Activated naive CD4-positive, alpha-beta T cell treated with anti-CD3 and anti-CD28 coated beads, Interleukin-2, amount 10 ng/mL, durations not matched to agents 7 days and 5 days (primary cell): ENCODE measurements at regions not wholly inside any gene's neighbourhood (a gene's known extent, or its start where the extent isn't known, plus 50 kb on each side); places are given as distances from the start of the nearest gene placed in this dataset.
"Not testable (repeated sequence)": the region's sequence is repeated elsewhere in the genome, so short reads cannot be mapped to it uniquely, and the experiment has no call there.

ENCODE experiments used
- CTCF ChIA-PET: fragments of 350-600 bp; sonication (Branson Sonifier 250); formaldehyde crosslinking; loops from one replicate; lab custom pipeline; 2021; ENCODE audit warnings: antibody characterized with exemption; lab: Charles Lee
- DNase-seq: peaks from one replicate; pipeline ENCODE4 v3.0.0-alpha.2; 2020
- H3K27ac Mint-ChIP-seq: one replicate; pipeline ENCODE4 v1.8.0; 2021; ENCODE audit warnings: mild to moderate bottlenecking, moderate library complexity, mixed read lengths
- H3K27me3 Mint-ChIP-seq: one replicate; pipeline ENCODE4 v1.8.0; 2021; ENCODE audit warnings: mild to moderate bottlenecking, mixed read lengths
- H3K36me3 Mint-ChIP-seq: one replicate; pipeline ENCODE4 v1.8.0; 2021; ENCODE audit warnings: mixed read lengths
- H3K4me1 Mint-ChIP-seq: one replicate; pipeline ENCODE4 v1.8.0; 2021; ENCODE audit warnings: mixed read lengths
- H3K4me3 Mint-ChIP-seq: one replicate; pipeline ENCODE4 v1.8.0; 2021; ENCODE audit warnings: mild to moderate bottlenecking, moderate library complexity, mixed read lengths
- H3K9me3 Mint-ChIP-seq: one replicate; pipeline ENCODE4 v1.8.0; 2021; ENCODE audit warnings: mixed read lengths

DNA sequence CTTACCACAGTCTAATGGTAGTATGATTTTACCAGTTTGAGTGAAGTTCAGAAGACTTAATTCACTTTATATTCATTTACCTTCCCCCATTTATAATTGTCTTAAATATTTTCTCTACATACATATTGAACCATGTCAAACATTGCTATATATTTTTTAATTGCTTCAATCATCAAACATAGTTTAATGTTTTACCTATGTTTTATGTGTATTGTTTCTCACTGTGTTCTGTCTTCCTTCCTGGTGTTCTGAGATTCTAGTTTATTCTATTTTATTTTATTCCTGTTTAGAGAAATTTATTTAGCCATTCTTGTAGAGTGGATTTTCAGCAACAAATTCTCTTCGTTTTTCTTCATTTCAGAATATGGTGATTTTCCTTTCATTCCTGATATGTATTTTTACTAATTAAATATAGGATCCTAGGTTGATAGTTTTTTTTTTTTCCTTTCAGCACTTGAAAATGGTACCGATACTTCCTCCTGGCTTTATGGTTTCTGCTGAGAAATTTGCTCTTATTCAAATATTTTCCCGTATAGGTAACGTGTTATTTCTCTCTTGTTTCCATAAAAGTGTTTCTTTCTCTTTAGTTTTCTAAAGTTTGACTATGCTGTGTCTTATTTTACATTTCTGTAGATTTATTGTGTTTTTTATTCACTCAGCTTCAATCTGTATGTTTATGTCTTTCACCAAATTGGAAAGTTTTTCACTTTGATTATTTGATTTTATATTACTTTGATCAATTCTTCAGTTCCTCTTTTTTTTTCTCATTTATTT, 201.8 kb upstream of the AGR3 start:
- peaks cover 8% of the 10 kb centered on the region for H3K27me3 Mint-ChIP-seq
- peaks cover 6% of the 10 kb centered on the region for H3K9me3 Mint-ChIP-seq
- CTCF ChIA-PET, result interaction anchor here (0.7 kb wide), 1 partner anchor 144 kb away, joined by 3 read pairs; no protein-coding TSS in a partner anchor
- H3K36me3 Mint-ChIP-seq, result peaks cover 3% of the 10 kb centered on the region
- H3K27ac Mint-ChIP-seq, result no peak overlapping the region
- no peaks in the 10 kb centered on the region for H3K4me1 Mint-ChIP-seq
- no peak overlapping the region for H3K4me3 Mint-ChIP-seq
- DNase-seq, result no peak

DNA sequence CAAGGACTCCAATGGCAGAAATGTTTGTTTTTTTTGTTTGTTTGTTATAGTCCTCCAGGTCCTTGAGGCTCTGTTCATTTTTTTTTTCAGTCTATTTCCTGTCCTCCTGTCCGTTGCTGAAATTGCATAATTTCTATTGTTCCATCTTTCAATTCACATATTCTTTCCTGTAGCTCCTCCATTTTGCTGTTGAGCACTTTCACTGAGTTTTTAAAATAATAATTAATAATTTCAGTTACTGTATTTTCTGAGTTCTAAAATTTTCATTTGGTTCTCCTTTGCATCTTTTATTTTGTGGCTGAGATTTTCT, 202.3 kb upstream of the AGR3 start:
- Mint-ChIP-seq H3K9me3 (peaks cover 6% of the 10 kb centered on the region), H3K4me3 (no peak overlapping the region), H3K27ac (no peak overlapping the region), H3K27me3 (peaks cover 8% of the 10 kb centered on the region), H3K4me1 (no peaks in the 10 kb centered on the region), H3K36me3 (peaks cover 3% of the 10 kb centered on the region)
- DNase-seq, result no peak
- CTCF ChIA-PET, result interaction anchor here (0.7 kb wide), 1 partner anchor 143 kb away, joined by 3 read pairs; no protein-coding TSS in a partner anchor

DNA sequence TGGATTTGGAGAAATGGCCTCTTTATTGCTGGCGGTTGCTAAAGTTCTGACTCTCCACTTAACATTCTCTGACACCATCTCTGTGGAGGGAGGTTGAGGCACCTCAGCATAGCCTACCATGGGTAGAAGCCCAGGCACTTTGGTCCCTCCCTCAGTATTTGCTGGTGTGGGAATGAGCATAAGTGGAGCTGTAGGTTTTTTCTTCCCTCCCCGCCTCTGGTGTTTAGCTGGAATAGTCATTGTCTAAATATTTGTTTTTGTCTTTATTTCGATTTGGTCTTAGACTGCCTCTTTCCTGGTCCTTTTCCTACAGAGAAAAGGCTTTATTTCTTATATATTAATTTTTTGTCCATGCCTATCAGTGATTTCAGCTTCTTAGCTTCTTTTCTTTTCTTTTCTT, 203.4 kb upstream of the AGR3 start:
- peaks cover 3% of the 10 kb centered on the region for H3K36me3 Mint-ChIP-seq
- H3K4me1 Mint-ChIP-seq, result no peaks in the 10 kb centered on the region
- H3K9me3 Mint-ChIP-seq, result peaks cover 6% of the 10 kb centered on the region
- no peak overlapping the region for H3K4me3 Mint-ChIP-seq
- no peak overlapping the region for H3K27ac Mint-ChIP-seq
- no peak for DNase-seq
- CTCF ChIA-PET, result no interaction called here
- peaks cover 5% of the 10 kb centered on the region for H3K27me3 Mint-ChIP-seq

DNA sequence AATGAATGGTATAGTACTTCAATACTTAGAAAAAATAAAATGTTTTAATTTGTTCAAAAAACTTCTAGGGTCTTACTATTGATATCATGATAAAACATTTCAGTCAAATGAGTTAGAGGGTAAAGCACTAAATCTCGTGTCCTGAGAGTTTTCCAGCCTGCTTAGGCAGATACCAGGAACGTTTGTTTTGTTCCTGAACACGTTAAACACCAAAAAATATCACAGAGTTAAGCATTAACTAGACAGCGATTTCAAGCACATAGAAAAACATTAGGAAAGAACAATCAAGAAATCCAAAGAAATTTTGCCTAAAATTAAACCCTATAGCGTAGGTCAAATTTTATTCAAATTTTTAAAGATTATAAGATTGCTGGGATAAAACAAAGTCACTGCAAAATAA, 204.6 kb upstream of the AGR3 start:
- Mint-ChIP-seq H3K4me1 (no peaks in the 10 kb centered on the region), H3K9me3 (peaks cover 6% of the 10 kb centered on the region), H3K36me3 (peaks cover 3% of the 10 kb centered on the region), H3K27me3 (peaks cover 4% of the 10 kb centered on the region), H3K27ac (no peak overlapping the region), H3K4me3 (no peak overlapping the region)
- DNase-seq, result no peak
- CTCF ChIA-PET, result no interaction called here

DNA sequence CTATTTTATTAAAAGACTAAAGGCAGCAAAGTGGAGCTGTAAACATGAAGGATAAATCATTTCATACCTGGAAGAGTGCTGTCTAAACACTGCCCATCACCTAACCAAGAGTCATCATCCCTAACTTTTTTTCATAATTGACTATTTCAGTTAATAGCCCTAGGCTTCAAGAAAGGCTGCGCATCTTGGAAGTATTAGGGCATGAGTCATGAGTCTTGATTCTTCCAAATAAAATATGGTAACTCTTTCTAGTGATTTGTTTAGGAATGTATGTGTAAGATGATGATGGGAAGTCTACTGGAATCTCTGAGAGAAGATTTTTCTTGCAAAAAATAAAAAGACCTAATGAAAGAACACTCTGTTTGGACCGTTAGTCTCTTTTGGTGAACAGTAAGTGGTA, 207.7 kb upstream of the AHR start:
- no peak overlapping the region for H3K27ac Mint-ChIP-seq
- peaks cover 4% of the 10 kb centered on the region for H3K9me3 Mint-ChIP-seq
- no peaks in the 10 kb centered on the region for H3K4me1 Mint-ChIP-seq
- no peaks in the 10 kb centered on the region for H3K27me3 Mint-ChIP-seq
- H3K36me3 Mint-ChIP-seq, result peaks cover 3% of the 10 kb centered on the region
- CTCF ChIA-PET, result no interaction called here
- H3K4me3 Mint-ChIP-seq, result no peak overlapping the region
- DNase-seq, result no peak

DNA sequence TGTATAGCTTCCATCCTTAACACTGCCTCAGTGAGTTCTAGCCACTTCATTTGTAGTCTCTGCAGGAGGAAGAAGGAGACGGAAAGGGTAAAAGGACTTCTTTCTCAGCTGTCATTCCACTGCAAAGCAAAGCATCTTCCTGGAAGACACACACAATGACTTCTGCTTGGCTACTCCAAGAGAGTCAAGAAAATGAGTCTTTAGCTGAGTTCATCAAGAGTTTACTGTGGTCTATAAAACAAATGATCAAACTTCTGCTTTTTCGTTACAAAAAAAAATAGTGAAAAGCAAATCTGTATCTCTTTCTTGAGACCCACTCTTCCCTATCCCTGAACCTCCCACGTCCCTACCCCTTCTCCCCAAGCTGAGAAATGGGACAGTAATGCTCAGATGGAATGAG, 205.0 kb upstream of the AHR start:
- no peaks in the 10 kb centered on the region for H3K36me3 Mint-ChIP-seq
- no peak overlapping the region for H3K27ac Mint-ChIP-seq
- no peaks in the 10 kb centered on the region for H3K4me1 Mint-ChIP-seq
- H3K9me3 Mint-ChIP-seq, result no peaks in the 10 kb centered on the region
- no peak for DNase-seq
- no peaks in the 10 kb centered on the region for H3K27me3 Mint-ChIP-seq
- CTCF ChIA-PET, result no interaction called here
- H3K4me3 Mint-ChIP-seq, result no peak overlapping the region

DNA sequence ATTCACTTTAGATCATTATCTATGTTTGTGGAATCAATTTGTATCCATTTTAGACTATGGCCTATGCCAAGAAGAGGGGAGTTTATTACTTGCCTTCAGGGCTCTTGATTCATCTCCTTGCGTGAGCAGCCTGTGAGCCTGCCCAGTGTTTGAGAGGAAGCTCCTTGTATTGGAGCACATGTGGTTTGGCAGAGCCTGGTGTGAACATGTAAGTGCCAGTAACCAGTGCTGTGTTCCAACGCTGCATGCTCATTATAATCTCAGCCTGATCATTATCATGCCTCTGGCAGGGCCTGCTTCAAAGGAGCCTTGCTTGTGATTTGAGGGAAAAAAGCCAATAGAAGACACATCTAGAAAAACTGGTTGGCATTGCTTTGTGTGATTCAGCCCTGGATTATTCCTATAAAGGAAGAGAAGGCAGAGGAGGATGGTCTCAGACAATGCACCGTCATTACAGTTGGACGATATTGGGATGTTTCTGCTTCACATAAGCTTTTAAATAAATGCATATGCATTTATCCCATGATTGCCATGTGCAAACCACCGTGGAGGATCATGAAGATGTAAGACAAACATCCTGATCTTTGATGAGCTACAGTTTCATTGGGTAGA, 203.4 kb upstream of the AHR start:
- no peaks in the 10 kb centered on the region for H3K9me3 Mint-ChIP-seq
- H3K4me1 Mint-ChIP-seq, result no peaks in the 10 kb centered on the region
- no peak overlapping the region for H3K4me3 Mint-ChIP-seq
- H3K27me3 Mint-ChIP-seq, result no peaks in the 10 kb centered on the region
- no peak for DNase-seq
- no peaks in the 10 kb centered on the region for H3K36me3 Mint-ChIP-seq
- H3K27ac Mint-ChIP-seq, result no peak overlapping the region
- CTCF ChIA-PET, result no interaction called here

DNA sequence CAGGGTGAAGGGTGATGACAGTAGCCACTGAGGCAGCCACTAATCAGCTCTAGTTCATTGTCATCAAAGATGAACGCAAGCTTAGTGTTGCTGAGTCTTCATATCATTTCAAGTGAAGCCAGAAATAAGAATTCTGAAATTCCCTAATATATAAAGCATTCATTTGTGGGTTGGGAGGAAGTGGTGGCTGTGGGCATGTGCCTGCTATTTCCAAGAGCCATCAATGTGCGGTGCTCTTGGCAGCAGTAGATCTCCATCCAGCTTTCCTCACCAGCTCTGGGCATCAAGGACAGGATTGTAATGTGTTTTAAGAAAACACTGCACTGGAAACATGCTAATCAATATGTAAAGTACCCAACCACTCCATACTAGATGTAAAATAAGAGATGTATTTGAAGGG, 202.5 kb upstream of the AHR start:
- no peak overlapping the region for H3K4me3 Mint-ChIP-seq
- CTCF ChIA-PET, result no interaction called here
- DNase-seq, result no peak
- no peaks in the 10 kb centered on the region for H3K27me3 Mint-ChIP-seq
- no peaks in the 10 kb centered on the region for H3K9me3 Mint-ChIP-seq
- no peak overlapping the region for H3K27ac Mint-ChIP-seq
- H3K4me1 Mint-ChIP-seq, result no peaks in the 10 kb centered on the region
- H3K36me3 Mint-ChIP-seq, result no peaks in the 10 kb centered on the region

DNA sequence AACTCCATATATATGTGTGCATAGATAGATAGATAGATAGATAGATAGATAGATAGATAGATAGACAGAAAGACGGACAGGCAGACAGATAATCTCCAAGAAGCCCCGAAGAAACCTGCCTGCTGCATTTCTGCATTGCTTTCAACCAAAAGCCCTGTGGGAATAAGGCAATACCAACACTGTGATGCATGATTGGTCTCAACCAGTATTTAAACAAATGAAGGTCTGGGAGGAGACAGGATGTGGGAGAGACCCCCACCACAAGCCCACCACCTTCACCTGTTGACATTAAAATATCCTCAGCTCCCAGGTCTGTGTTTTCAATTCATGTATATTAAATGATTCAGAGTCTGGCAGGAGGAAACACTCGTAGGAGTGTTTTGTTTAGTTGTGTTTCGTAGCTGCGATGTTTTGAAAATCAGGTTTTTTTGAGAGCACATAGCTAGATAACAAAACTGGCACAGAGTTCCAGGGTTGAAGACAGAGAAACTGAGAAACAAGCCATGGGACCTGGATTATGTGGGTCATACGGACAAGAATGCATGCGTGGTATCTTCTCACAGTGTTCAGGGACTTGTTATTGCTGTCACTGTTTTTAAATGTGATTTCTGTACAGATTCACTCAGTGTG, 200.7 kb upstream of the AHR start:
- Mint-ChIP-seq H3K36me3 (no peaks in the 10 kb centered on the region), H3K4me1 (no peaks in the 10 kb centered on the region), H3K4me3 (no peak overlapping the region), H3K27ac (no peak overlapping the region), H3K27me3 (no peaks in the 10 kb centered on the region), H3K9me3 (peaks cover 9% of the 10 kb centered on the region)
- no peak for DNase-seq
- CTCF ChIA-PET, result no interaction called here

DNA sequence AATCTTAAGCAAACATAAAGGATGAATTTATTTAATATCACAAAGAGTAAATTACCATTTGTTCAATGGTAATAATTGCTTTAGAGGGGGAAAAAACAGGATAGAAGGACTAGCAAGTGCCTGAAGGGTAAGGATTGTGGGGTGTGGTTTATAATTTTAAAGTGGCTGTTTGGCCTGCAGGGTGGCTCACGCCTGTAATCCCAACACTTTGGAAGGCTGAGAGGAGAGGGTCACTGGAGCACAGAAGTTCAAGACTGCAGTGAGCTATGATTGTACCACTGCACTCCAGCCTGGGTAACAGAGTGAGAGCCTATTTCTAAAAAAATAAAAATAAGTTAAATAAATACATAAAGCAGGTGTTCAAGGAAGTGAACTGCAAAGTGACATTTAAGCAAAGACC, 199.9 kb upstream of the AHR start:
- CTCF ChIA-PET, result interaction anchor here (0.7 kb wide), 1 partner anchor 18 kb away, joined by 3 read pairs; no protein-coding TSS in a partner anchor
- peaks cover 9% of the 10 kb centered on the region for H3K9me3 Mint-ChIP-seq
- H3K27me3 Mint-ChIP-seq, result no peaks in the 10 kb centered on the region
- no peaks in the 10 kb centered on the region for H3K36me3 Mint-ChIP-seq
- H3K4me3 Mint-ChIP-seq, result no peak overlapping the region
- H3K27ac Mint-ChIP-seq, result no peak overlapping the region
- DNase-seq, result no peak
- H3K4me1 Mint-ChIP-seq, result no peaks in the 10 kb centered on the region

DNA sequence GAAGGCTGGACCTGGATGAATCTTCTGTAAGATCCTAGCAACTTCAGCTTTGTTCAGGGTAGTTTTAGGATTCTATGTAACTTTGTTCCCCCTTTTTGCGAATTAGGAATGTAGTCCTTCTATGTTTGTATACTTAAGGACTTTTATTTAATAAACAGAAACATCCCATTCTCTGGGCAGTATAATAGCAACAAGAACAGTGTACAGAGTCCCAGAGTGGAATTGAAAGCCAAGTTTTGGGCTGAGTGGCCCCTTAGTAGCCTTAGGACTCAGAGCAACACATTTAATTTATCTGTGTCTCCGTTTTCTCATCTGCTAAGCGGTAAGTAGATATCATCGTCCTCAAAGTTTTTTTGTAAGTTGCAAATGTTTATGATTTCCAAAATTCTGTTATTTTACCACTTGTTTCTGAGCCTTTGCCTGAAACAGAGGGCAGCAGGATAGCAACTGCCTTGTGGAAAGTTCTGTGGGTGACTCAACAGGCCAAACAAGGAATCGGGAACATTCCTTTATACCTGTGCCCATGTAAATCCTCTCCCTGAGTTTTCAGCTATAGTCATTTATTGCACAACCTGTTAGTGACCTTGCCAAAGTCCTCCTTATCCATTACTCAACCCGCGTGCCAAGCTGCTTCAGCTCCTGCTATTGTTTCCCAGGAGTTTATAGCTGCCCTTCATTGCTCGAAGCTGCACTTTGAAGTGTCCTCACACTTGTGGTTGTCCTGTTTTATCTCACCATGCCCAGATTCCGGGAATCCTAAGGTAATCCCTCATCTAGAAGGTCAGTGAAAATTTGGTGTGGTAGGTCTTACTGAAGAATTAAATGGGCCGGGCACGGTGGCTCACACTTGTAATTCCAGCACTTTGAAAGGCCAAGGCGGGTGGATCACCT, 199.1 kb upstream of the AHR start:
- DNase-seq, result no peak
- H3K36me3 Mint-ChIP-seq, result no peaks in the 10 kb centered on the region
- H3K27me3 Mint-ChIP-seq, result no peaks in the 10 kb centered on the region
- H3K27ac Mint-ChIP-seq, result no peak overlapping the region
- CTCF ChIA-PET, result interaction anchor here (0.7 kb wide), 1 partner anchor 18 kb away, joined by 3 read pairs; no protein-coding TSS in a partner anchor
- H3K4me3 Mint-ChIP-seq, result no peak overlapping the region
- H3K9me3 Mint-ChIP-seq, result peaks cover 9% of the 10 kb centered on the region
- no peaks in the 10 kb centered on the region for H3K4me1 Mint-ChIP-seq

DNA sequence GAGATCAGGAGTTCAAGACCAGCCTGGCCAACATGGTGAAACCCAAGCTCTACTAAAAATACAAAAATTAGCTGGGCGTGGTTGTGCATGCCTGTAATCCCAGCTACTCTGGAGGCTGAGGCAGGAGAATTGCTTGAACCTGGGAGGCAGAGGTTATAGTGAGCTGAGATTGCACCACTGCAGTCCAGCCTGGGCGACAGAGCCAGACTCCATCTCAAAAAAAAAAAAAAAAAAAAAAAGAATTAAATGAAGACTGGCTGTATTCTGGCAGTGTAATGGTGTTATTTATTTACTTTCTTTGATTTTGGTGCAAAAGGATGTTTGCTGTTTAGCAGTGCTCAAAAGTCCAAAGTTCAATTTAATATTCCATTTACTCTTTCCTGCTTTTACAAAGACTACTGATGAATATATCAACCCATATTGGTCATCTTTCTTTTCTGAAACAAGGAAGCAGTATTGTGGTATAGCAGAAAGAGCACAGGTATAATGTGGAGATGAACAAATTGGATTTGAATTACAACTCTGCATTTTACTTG, 198.4 kb upstream of the AHR start:
- H3K4me3 Mint-ChIP-seq, H3K27ac Mint-ChIP-seq, H3K9me3 Mint-ChIP-seq, CTCF ChIA-PET, H3K4me1 Mint-ChIP-seq, H3K27me3 Mint-ChIP-seq, H3K36me3 Mint-ChIP-seq, DNase-seq: not testable (repeated sequence)

DNA sequence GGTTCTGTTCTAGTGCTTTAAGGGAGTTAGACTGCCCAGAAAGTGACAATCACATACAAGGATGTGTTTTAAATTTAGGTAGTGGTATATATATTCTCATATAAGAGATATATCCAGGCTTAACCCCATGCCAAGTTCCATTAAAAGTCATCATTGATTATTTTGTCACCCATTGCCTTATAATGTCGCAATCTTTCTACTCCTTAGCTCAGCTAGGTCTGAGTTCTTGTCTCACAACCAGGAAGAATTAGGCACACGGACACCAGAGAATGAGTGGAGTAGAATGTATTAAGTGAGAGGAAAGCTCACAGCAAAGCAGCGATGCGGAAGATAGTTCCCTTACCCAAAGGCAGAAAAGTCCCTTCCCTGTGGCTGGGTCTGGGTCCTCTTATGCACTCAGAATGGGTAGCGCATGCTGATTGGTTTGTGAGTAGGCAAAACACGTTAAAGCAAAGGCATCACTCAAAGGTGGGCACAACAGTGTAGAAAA, 197.2 kb upstream of the AHR start:
- Mint-ChIP-seq H3K27ac (no peak overlapping the region), H3K36me3 (no peaks in the 10 kb centered on the region), H3K9me3 (peaks cover 9% of the 10 kb centered on the region), H3K4me1 (no peaks in the 10 kb centered on the region), H3K27me3 (no peaks in the 10 kb centered on the region), H3K4me3 (no peak overlapping the region)
- DNase-seq, result no peak
- CTCF ChIA-PET, result no interaction called here

DNA sequence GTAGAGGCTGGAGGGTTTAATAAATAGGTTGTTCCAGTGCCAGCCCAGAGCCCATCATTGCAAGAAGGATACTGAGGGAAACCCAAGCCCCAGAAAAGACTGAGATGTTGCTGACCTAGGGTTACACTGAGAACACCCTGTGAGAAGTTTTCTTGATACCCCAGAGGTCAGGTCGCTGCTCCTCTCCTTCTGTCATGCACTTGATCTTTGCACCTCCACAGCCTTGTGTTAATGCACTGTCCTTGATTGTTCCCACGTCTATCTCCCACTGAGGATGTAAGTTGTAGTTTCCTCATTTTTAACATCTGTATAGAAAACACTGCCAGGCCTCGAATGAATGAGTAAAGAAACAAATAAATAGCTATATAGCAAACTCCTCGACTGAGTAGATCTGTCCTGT, 195.3 kb upstream of the AHR start:
- H3K4me3 Mint-ChIP-seq, result no peak overlapping the region
- CTCF ChIA-PET, result interaction anchor here (1.4 kb wide), 1 partner anchor 199 kb away, joined by 3 read pairs; no protein-coding TSS in a partner anchor
- peaks cover 1% of the 10 kb centered on the region for H3K36me3 Mint-ChIP-seq
- H3K4me1 Mint-ChIP-seq, result no peaks in the 10 kb centered on the region
- peaks cover 9% of the 10 kb centered on the region for H3K9me3 Mint-ChIP-seq
- no peak for DNase-seq
- no peak overlapping the region for H3K27ac Mint-ChIP-seq
- H3K27me3 Mint-ChIP-seq, result no peaks in the 10 kb centered on the region
